Aorta (tissue), 5 donors: ENCODE measurements at regions not wholly inside any gene's neighbourhood (a gene's known extent, or its start where the extent isn't known, plus 50 kb on each side); places are given as distances from the start of the nearest gene placed in this dataset.
A peak's percentile ranks its signal among the peaks of the same experiment; 100 is the strongest.

ENCODE experiments used
- ATAC-seq: fragments of 200-7000 bp; cut with Tn5 transposase; one replicate; pipeline ENCODE4 v1.9.1; 2022; ENCODE audit warnings: moderate library complexity; ENCODE audit not compliant: low FRiP score
- DNase-seq, 2 donors: peaks; one replicate each; pipeline ENCODE4 v3.0.0-alpha.2; 2020
- H3K27ac ChIP-seq, 2 donors: one replicate each; pipeline ENCODE4 v1.5.1; 2013; ENCODE audit warnings: low read length in 2 of 2, mild to moderate bottlenecking in 2 of 2, moderate library complexity in 2 of 2, control low read depth in 1 of 2, inconsistent platforms in 1 of 2, low read depth in 1 of 2
- H3K27me3 ChIP-seq, 2 donors: one replicate each; pipeline ENCODE4 v1.6.1; 2013; ENCODE audit warnings: control low read depth in 1 of 2, low read length in 1 of 2, mild to moderate bottlenecking in 1 of 2, moderate library complexity in 1 of 2; ENCODE audit not compliant: insufficient read depth in 2 of 2, control insufficient read depth in 1 of 2
- H3K36me3 ChIP-seq, 2 donors: one replicate each; pipeline ENCODE4 v1.6.1; 2013; ENCODE audit warnings: control low read depth in 1 of 2, low read length in 1 of 2, mild to moderate bottlenecking in 1 of 2; ENCODE audit not compliant: insufficient read depth in 2 of 2, control insufficient read depth in 1 of 2
- H3K4me1 ChIP-seq, 2 donors: one replicate each; pipeline ENCODE4 v1.6.1; 2013; ENCODE audit warnings: low read length in 2 of 2, control low read depth in 1 of 2, mild to moderate bottlenecking in 1 of 2, moderate library complexity in 1 of 2; ENCODE audit not compliant: insufficient read depth in 2 of 2, control insufficient read depth in 1 of 2
- H3K4me3 ChIP-seq, 2 donors: one replicate each; pipeline ENCODE4 v1.5.1; 2013; ENCODE audit warnings: low read length in 2 of 2, control low read depth in 1 of 2, mild to moderate bottlenecking in 1 of 2
- H3K9me3 ChIP-seq: one replicate; pipeline ENCODE4 v1.6.1; 2013; ENCODE audit warnings: mild to moderate bottlenecking, low read length; ENCODE audit not compliant: control insufficient read depth
- WGBS, 2 donors: extraction: QIAGEN DNeasy Blood & Tissue Kit; methylation state at CpG; one replicate each; pipeline ENCODE4 v1.1.7; 2013; 5-methylcytosine and 5-hydroxymethylcytosine counted together
- intact Hi-C, 2 donors: fragments of 100-400 bp; cut with DNase I; formaldehyde crosslinking; loops; one replicate each; pipeline versions ENCODE4 v1.14.2 to v1.15.0; 2022
- donor health status: healthy with polysubstance abuse.
- donor health status: Bipolar disorder and iron deficiency.
- donor health status: DM: no; HTN: no; CAD: no.
- donor health status: DM: no; HTN: no; CAD: no.
- donor health status: DM: yes; HTN: yes; CAD: no.

DNA sequence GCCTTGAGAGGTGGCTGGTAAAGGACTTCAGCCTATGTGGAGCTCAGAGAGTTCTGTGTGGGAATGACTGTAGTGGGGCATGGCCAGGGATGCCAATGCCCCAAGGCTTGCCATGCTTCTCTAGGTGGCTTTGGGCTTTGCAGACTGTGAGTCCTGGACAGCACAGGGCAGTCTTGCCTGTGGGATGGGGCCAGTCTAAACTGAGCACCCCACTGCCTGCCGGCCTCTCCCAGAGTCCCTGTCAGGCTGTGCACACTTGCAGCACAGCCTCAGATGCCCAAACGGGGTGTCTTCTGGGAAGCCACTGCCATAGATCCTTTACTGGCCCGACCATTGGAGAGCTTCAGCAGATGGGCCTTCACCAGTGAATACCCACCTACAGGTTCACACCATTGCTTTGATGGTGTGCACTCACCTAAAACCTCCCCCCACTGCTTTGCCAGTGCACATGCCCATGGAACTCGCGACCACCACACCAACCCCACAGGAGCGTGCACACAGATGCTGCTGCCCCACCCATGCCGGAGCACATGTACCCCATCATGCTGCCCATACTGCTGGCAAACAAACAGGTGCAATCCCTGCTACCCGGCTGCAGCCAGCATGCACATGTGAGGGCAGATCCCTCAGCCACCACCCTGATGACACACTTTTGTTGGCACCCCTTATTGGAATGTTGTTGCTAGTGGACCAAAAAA is 97.3 kb upstream of the CNKSR2 start:
- no peaks in the 10 kb centered on the region for H3K9me3 ChIP-seq
- no peaks in the 10 kb centered on the region for H3K4me1 ChIP-seq
- no peaks in the 10 kb centered on the region for H3K36me3 ChIP-seq
- DNase-seq, result peak in 1 of 2 donors; percentile 66
- ATAC-seq, result no peak
- no peak overlapping the region for H3K27ac ChIP-seq
- intact Hi-C loops, result no loop called here
- WGBS, 2 donors, result 76 to 88% methylated on average over 8 of the region's 8 CpGs
- H3K27me3 ChIP-seq, result no peaks in the 10 kb centered on the region
- H3K4me3 ChIP-seq, result no peak overlapping the region

GRCh38 chrX:21289232-21289631 is 85.0 kb upstream of the CNKSR2 start:
- intact Hi-C loops, result no loop called here
- no peaks in the 10 kb centered on the region for H3K4me1 ChIP-seq
- no peak for DNase-seq
- no peaks in the 10 kb centered on the region for H3K27me3 ChIP-seq
- no peak for ATAC-seq
- H3K36me3 ChIP-seq, result no peaks in the 10 kb centered on the region
- H3K9me3 ChIP-seq, result no peaks in the 10 kb centered on the region
- H3K4me3 ChIP-seq, result no peak overlapping the region
- 51 to 81% methylated on average over 2 of the region's 2 CpGs for WGBS, 2 donors
- H3K27ac ChIP-seq, result no peak overlapping the region

DNA sequence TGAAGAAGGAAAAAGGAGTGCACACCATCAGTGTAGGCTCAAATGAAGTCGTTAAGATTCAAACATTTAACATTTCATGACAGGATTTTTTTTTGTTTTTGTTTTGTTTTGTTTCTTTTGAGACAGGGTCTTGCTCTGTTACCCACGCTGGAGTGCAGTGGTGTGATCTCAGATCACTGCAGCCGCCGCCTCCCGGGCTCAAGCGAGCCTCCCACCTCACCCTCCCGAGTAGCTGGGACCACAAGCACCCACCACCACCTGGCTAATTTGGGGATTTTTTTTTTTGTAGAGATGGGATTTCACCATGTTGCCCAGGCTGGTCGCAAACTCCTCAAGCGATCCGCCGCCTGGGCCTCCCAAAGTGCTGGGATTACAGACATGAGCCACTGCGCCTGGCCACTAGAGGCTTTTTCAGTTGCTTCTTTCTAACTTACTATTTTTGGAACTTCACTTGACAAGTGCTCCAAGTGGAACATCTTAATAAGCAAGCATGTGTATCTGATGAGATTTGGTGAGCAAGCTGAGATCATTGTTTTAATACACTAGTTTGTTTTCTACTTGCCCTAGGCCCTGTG is 78.9 kb upstream of the CNKSR2 start:
- Histone ChIP-seq H3K27me3 (no peaks in the 10 kb centered on the region), H3K4me3 (no peak overlapping the region), H3K9me3 (no peaks in the 10 kb centered on the region), H3K36me3 (no peaks in the 10 kb centered on the region), H3K27ac (no peak overlapping the region), H3K4me1 (no peaks in the 10 kb centered on the region)
- intact Hi-C loops, result no loop called here
- DNase-seq (no peak), ATAC-seq (no peak)
- 65 to 91% methylated on average over 12 of the region's 12 CpGs for WGBS, 2 donors

DNA sequence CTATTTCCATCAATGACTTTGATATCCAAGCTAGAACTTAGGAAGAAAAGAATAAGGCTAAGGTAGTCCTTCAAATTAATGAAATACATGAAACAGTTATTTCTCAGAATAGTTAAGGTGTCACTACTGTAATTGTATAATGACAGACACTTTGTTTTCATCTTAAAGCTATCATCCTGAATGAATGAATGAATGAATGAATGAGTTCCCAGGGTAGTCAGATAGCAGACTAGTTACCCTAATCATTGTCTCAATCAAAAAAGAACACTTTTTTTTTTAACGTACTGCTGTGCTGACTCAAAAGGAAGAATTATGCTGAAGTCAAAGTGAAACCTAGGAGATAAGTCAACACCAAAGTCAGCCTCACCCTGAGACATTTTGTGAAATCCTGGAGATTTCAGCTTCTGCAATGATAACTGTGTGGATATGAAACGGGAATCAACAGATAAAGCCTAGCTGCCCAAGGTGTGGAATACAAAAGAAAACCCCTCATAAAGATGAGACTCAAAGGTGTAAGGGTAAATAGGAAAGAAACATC is 68.3 kb upstream of the CNKSR2 start:
- Histone ChIP-seq H3K27me3 (no peaks in the 10 kb centered on the region), H3K27ac (no peak overlapping the region), H3K4me3 (no peak overlapping the region), H3K4me1 (no peaks in the 10 kb centered on the region), H3K36me3 (no peaks in the 10 kb centered on the region), H3K9me3 (no peaks in the 10 kb centered on the region)
- ATAC-seq (no peak), DNase-seq (no peak)
- intact Hi-C loops, result no loop called here
- WGBS, 2 donors, result 67 to 74% methylated on average over 2 of the region's 2 CpGs

GRCh38 chrX:21319323-21319722 is 54.9 kb upstream of the CNKSR2 start:
- peaks cover 2% of the 10 kb centered on the region for H3K9me3 ChIP-seq
- no peak for DNase-seq
- WGBS, 2 donors, result 58 to 71% methylated on average over 3 of the region's 3 CpGs
- H3K4me3 ChIP-seq, result no peak overlapping the region
- H3K27me3 ChIP-seq, result no peaks in the 10 kb centered on the region
- intact Hi-C loops, result no loop called here
- no peak overlapping the region for H3K27ac ChIP-seq
- no peaks in the 10 kb centered on the region for H3K4me1 ChIP-seq
- no peak for ATAC-seq
- no peaks in the 10 kb centered on the region for H3K36me3 ChIP-seq
